SK-N-SH (cell line): ENCODE measurements at regions not wholly inside any gene's neighbourhood (a gene's known extent, or its start where the extent isn't known, plus 50 kb on each side); places are given as distances from the start of the nearest gene placed in this dataset.
A peak's percentile ranks its signal among the peaks of the same experiment; 100 is the strongest.

Source experiments
- CTCF ChIA-PET: fragments of 300-600, 350-600 bp; formaldehyde crosslinking; extraction: SDS; loops from one replicate; lab custom pipeline; 2021; lab: Yijun Ruan, JAX
- POLR2A ChIA-PET: fragments of 350-600 bp; sonication (Branson Sonifier 250); formaldehyde crosslinking; extraction: SDS; loops from one replicate; lab custom pipeline; 2020; ENCODE audit warnings: antibody characterized with exemption, inconsistent platforms; lab: Yijun Ruan, JAX
- DNase-seq: peaks from one replicate; pipeline ENCODE4 v3.0.0; 2012
- H2AFZ ChIP-seq: fragments of 200-600 bp; sonication (generic); 2 replicates; pipeline ENCODE4 v1.8.1; 2016; ENCODE audit warnings: antibody characterized with exemption, mild to moderate bottlenecking, low read depth
- H3F3A ChIP-seq: fragments of 200-600 bp; sonication (generic); replicated peaks from 2 replicates; pipeline ENCODE3; 2016; ENCODE audit warnings: antibody characterized with exemption, mild to moderate bottlenecking; ENCODE audit not compliant: insufficient read depth
- H3K27ac ChIP-seq, 2 experiments: fragments of 200-500 bp in 1 of 2; fragments of 200-600 bp in 1 of 2; sonication (Bioruptor generic) in 1 of 2; sonication (generic), shearing (Covaris generic) in 1 of 2; 2 replicates each; pipeline versions ENCODE4 v1.5.1 to v1.6.1; 2014 to 2016; ENCODE audit warnings: low read depth in 2 of 2, inconsistent platforms in 1 of 2, low read length in 1 of 2, mild to moderate bottlenecking in 1 of 2, mixed read lengths in 1 of 2
- H3K27me3 ChIP-seq: fragments of 200-600 bp; sonication (generic), shearing (Covaris generic); 2 replicates; pipeline ENCODE4 v1.6.1; 2016; ENCODE audit warnings: mixed run types; ENCODE audit not compliant: insufficient read depth
- H3K36me3 ChIP-seq, 2 experiments: fragments of 200-500 bp in 1 of 2; fragments of 200-600 bp in 1 of 2; sonication (Bioruptor generic) in 1 of 2; sonication (generic) in 1 of 2; replicated peaks in 1 of 2; 2 replicates each; pipeline versions ENCODE3 to v1.5.1; 2014 to 2016; ENCODE audit warnings: low read length in 1 of 2, mild to moderate bottlenecking in 1 of 2; ENCODE audit not compliant: insufficient read depth in 2 of 2, control insufficient read depth in 1 of 2
- H3K4me1 ChIP-seq, 2 experiments: fragments of 200-500 bp in 1 of 2; fragments of 200-600 bp in 1 of 2; sonication (Bioruptor generic) in 1 of 2; sonication (generic), shearing (Covaris generic) in 1 of 2; 2 replicates each; pipeline versions ENCODE4 v1.5.1 to v1.6.1; 2014 to 2016; ENCODE audit warnings: low read depth in 1 of 2, low read length in 1 of 2, mixed run types in 1 of 2; ENCODE audit not compliant: insufficient read depth in 2 of 2, control insufficient read depth in 1 of 2
- H3K4me2 ChIP-seq: fragments of 200-600 bp; sonication (generic), shearing (Covaris generic); 2 replicates; pipeline ENCODE4 v1.6.1; 2017; ENCODE audit warnings: mixed run types
- H3K4me3 ChIP-seq, 2 experiments: fragments of 200-500 bp in 1 of 2; fragments of 200-600 bp in 1 of 2; sonication (Bioruptor generic) in 1 of 2; sonication (generic), shearing (Covaris generic) in 1 of 2; 2 replicates each; pipeline versions ENCODE4 v1.5.1 to v1.8.1; 2014 to 2016; ENCODE audit warnings: low read depth in 2 of 2, inconsistent platforms in 1 of 2, low read length in 1 of 2, mild to moderate bottlenecking in 1 of 2, mixed read lengths in 1 of 2, moderate library complexity in 1 of 2
- H3K79me2 ChIP-seq: fragments of 200-600 bp; sonication (generic); 2 replicates; pipeline ENCODE4 v1.8.1; 2017; ENCODE audit warnings: mild to moderate bottlenecking; ENCODE audit not compliant: insufficient read depth
- H3K9ac ChIP-seq: fragments of 200-600 bp; sonication (generic); 2 replicates; pipeline ENCODE4 v1.6.1; 2017; ENCODE audit warnings: mixed run types
- H3K9me2 ChIP-seq: fragments of 200-600 bp; sonication (generic); 2 replicates; pipeline ENCODE4 v1.6.1; 2017; ENCODE audit warnings: mixed run types
- H3K9me3 ChIP-seq: fragments of 200-600 bp; sonication (generic); 2 replicates; pipeline ENCODE4 v1.6.1; 2017; ENCODE audit warnings: mixed run types, mild to moderate bottlenecking, moderate library complexity
- H4K20me1 ChIP-seq: fragments of 200-600 bp; sonication (generic); 2 replicates; pipeline ENCODE4 v1.6.1; 2017; ENCODE audit warnings: mild to moderate bottlenecking, mixed run types; ENCODE audit not compliant: insufficient read depth
- ELF1 ChIP-seq: IDR thresholded peaks from 2 replicates; pipeline ENCODE4 v1.4.0; 2012
- EP300 ChIP-seq, 2 experiments: IDR thresholded peaks; 2 replicates each; pipeline versions ENCODE4 v1.4.0 to v1.6.1; 2012; ENCODE audit warnings: borderline replicate concordance in 1 of 2, low read depth in 1 of 2, low read length in 1 of 2
- FOSL2 ChIP-seq: IDR thresholded peaks from 2 replicates; pipeline ENCODE4 v1.4.0; 2012; ENCODE audit warnings: low read depth, mild to moderate bottlenecking, moderate library complexity, borderline replicate concordance
- FOXM1 ChIP-seq: IDR thresholded peaks from 2 replicates; pipeline ENCODE4 v1.4.0; 2012; ENCODE audit warnings: low read depth, mild to moderate bottlenecking
- GABPA ChIP-seq: IDR thresholded peaks from 2 replicates; pipeline ENCODE4 v1.4.0; 2012; ENCODE audit warnings: low read depth, mild to moderate bottlenecking
- JUND ChIP-seq: IDR thresholded peaks from 2 replicates; pipeline ENCODE4 v1.4.0; 2012
- MEF2A ChIP-seq: IDR thresholded peaks from 2 replicates; pipeline ENCODE4 v1.4.0; 2012; ENCODE audit warnings: low read depth, borderline replicate concordance
- NFIC ChIP-seq: IDR thresholded peaks from 2 replicates; pipeline ENCODE4 v1.4.0; 2012; ENCODE audit warnings: borderline replicate concordance
- NRF1 ChIP-seq: IDR thresholded peaks from 2 replicates; pipeline ENCODE4 v1.6.1; 2012; ENCODE audit warnings: low read depth, mild to moderate bottlenecking, low read length
- PBX3 ChIP-seq: IDR thresholded peaks from 2 replicates; pipeline ENCODE4; 2012
- RAD21 ChIP-seq: IDR thresholded peaks from 2 replicates; pipeline ENCODE4 v1.6.1; 2012; ENCODE audit warnings: mild to moderate bottlenecking, low read length
- RFX5 ChIP-seq: IDR thresholded peaks from 2 replicates; pipeline ENCODE4 v1.6.1; 2012; ENCODE audit warnings: mild to moderate bottlenecking, improper control_type of control experiment, low read length
- RXRA ChIP-seq: IDR thresholded peaks from 2 replicates; pipeline ENCODE4 v1.4.0; 2012; ENCODE audit warnings: low read depth, mild to moderate bottlenecking, borderline replicate concordance
- SIN3A ChIP-seq: IDR thresholded peaks from 2 replicates; pipeline ENCODE4 v1.6.1; 2012; ENCODE audit warnings: low read depth, mild to moderate bottlenecking, low read length, moderate library complexity, borderline replicate concordance
- TCF12 ChIP-seq: IDR thresholded peaks from 2 replicates; pipeline ENCODE4 v1.4.0; 2012
- TEAD4 ChIP-seq: IDR thresholded peaks from 2 replicates; pipeline ENCODE4 v1.4.0; 2012; ENCODE audit warnings: mild to moderate bottlenecking, borderline replicate concordance; ENCODE audit not compliant: insufficient read depth
- USF2 ChIP-seq: fragments of 150-350 bp; IDR thresholded peaks from 2 replicates; pipeline ENCODE4 v1.6.1; 2017; ENCODE audit warnings: antibody characterized with exemption, low read length, low read depth, borderline replicate concordance
- YY1 ChIP-seq: IDR thresholded peaks from 2 replicates; pipeline ENCODE4 v1.4.0; 2012; ENCODE audit warnings: low read depth, mild to moderate bottlenecking
- TF ChIP-seq, protein P1 (sequence below): fragments of 200-600 bp; sonication (generic); IDR thresholded peaks from 2 replicates; pipeline ENCODE4 v1.6.1; 2017; ENCODE audit warnings: antibody characterized with exemption, mild to moderate bottlenecking, moderate library complexity
- TF ChIP-seq, protein P2 (sequence below): IDR thresholded peaks from 2 replicates; pipeline ENCODE4 v1.4.0; 2012; ENCODE audit warnings: low read depth, borderline replicate concordance
- TF ChIP-seq, protein P3 (sequence below): fragments of 150-350 bp; IDR thresholded peaks from 2 replicates; pipeline ENCODE4 v1.6.1; 2016; ENCODE audit warnings: mild to moderate bottlenecking, low read depth, low read length

GRCh38 chr2:187037310-187037709 is 188.3 kb upstream of the ZSWIM2 start:
- Histone ChIP-seq H3K79me2 (no peaks in the 10 kb centered on the region), H3K36me3 (no peaks in the 10 kb centered on the region), H3K4me2 (no peak overlapping the region), H3F3A (no peaks in the 10 kb centered on the region), H3K9me2 (no peaks in the 10 kb centered on the region), H4K20me1 (no peaks in the 10 kb centered on the region), H3K4me3 (no peak overlapping the region), H3K27me3 (no peaks in the 10 kb centered on the region), H3K9me3 (no peaks in the 10 kb centered on the region), H3K27ac (no peak overlapping the region), H3K4me1 (no peaks in the 10 kb centered on the region; a peak in 1 of 4 replicates), H3K9ac (no peak overlapping the region), H2AFZ (no peak overlapping the region)
- POLR2A ChIA-PET, result no interaction called here
- TF ChIP-seq FOSL2 (no peak), JUND (0 out of 2 replicates have a peak, but pooled peaks have one; percentile 4), PBX3 (no peak)
- CTCF ChIA-PET, result interaction anchor here (1.2 to 1.7 kb wide), 2 partner anchors 11 to 415 kb away, joined by 3 read pairs; no protein-coding TSS in a partner anchor
- no peak for DNase-seq

DNA sequence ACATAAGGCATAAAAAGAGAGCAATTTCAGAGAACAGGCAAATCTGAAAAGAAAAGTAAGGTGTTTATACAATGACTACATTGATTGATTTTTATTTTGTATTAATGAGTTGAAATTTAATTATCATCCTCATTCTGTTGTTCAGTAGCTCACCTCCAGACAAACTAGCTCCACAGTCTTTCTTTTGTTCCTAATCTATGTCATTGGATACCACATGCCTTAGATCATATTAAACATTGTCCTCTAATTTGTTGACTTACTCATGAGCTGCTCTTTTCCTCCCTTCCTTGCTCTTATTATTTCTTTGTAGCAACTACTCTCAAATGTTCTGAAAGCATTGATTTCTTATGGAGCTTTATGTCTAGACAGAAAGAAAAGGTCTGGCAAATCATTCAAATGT is 185.5 kb upstream of the ZSWIM2 start:
- no peaks in the 10 kb centered on the region for H3K4me1 ChIP-seq
- no peak overlapping the region for H3K27ac ChIP-seq
- TF ChIP-seq, protein P1, sequence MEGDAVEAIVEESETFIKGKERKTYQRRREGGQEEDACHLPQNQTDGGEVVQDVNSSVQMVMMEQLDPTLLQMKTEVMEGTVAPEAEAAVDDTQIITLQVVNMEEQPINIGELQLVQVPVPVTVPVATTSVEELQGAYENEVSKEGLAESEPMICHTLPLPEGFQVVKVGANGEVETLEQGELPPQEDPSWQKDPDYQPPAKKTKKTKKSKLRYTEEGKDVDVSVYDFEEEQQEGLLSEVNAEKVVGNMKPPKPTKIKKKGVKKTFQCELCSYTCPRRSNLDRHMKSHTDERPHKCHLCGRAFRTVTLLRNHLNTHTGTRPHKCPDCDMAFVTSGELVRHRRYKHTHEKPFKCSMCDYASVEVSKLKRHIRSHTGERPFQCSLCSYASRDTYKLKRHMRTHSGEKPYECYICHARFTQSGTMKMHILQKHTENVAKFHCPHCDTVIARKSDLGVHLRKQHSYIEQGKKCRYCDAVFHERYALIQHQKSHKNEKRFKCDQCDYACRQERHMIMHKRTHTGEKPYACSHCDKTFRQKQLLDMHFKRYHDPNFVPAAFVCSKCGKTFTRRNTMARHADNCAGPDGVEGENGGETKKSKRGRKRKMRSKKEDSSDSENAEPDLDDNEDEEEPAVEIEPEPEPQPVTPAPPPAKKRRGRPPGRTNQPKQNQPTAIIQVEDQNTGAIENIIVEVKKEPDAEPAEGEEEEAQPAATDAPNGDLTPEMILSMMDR, result no peak
- TF ChIP-seq NRF1 (no peak), EP300 (IDR thresholded peaks at IDR 0.05; ENCODE audit: borderline replicate concordance in 1 of 2, low read depth in 1 of 2, low read length in 1 of 2) (no peak), FOXM1 (no peak), TEAD4 (no peak), SIN3A (no peak), NFIC (no peak), RFX5 (no peak), ELF1 (no peak), RXRA (no peak), YY1 (no peak), MEF2A (no peak), TCF12 (no peak), RAD21 (no peak), USF2 (no peak), GABPA (no peak)
- TF ChIP-seq, protein P2, sequence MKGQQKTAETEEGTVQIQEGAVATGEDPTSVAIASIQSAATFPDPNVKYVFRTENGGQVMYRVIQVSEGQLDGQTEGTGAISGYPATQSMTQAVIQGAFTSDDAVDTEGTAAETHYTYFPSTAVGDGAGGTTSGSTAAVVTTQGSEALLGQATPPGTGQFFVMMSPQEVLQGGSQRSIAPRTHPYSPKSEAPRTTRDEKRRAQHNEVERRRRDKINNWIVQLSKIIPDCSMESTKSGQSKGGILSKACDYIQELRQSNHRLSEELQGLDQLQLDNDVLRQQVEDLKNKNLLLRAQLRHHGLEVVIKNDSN, result no peak
- TF ChIP-seq, protein P3, sequence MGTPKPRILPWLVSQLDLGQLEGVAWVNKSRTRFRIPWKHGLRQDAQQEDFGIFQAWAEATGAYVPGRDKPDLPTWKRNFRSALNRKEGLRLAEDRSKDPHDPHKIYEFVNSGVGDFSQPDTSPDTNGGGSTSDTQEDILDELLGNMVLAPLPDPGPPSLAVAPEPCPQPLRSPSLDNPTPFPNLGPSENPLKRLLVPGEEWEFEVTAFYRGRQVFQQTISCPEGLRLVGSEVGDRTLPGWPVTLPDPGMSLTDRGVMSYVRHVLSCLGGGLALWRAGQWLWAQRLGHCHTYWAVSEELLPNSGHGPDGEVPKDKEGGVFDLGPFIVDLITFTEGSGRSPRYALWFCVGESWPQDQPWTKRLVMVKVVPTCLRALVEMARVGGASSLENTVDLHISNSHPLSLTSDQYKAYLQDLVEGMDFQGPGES, result no peak
- TF ChIP-seq, all 33 proteins: peak for 0
- Histone ChIP-seq H3K79me2 (no peaks in the 10 kb centered on the region), H3F3A (no peaks in the 10 kb centered on the region), H2AFZ (no peak overlapping the region), H3K4me2 (no peak overlapping the region), H3K4me3 (no peak overlapping the region), H3K36me3 (no peaks in the 10 kb centered on the region), H3K9ac (no peak overlapping the region), H3K9me3 (0 out of 2 replicates have a peak, but pooled peaks cover 5% of the 10 kb centered on the region), H3K27me3 (no peaks in the 10 kb centered on the region), H4K20me1 (no peaks in the 10 kb centered on the region), H3K9me2 (0 out of 2 replicates have a peak, but pooled peaks cover 4% of the 10 kb centered on the region)
- DNase-seq, result no peak
- ChIA-PET POLR2A (no interaction called here), CTCF (no interaction called here)
